ENCODE measurements at regions not wholly inside any gene's neighbourhood (a gene's known extent, or its start where the extent isn't known, plus 50 kb on each side); places are given as distances from the start of the nearest gene placed in this dataset.

- TF ChIP-seq CTCF (IDR thresholded peaks at IDR 0.05): no peak
- no peak for TF ChIP-seq EZH2phosphoT487 (IDR thresholded peaks at IDR 0.05; ENCODE audit: borderline replicate concordance, low read depth)
- no peak for TF ChIP-seq GABPA (IDR thresholded peaks at IDR 0.05; ENCODE audit: low read depth)
- TF ChIP-seq USF1 (IDR thresholded peaks at IDR 0.05; ENCODE audit: borderline replicate concordance, low read depth): no peak
- TF ChIP-seq RAD21 (IDR thresholded peaks at IDR 0.05; ENCODE audit: low read length): no peak
- no peak for TF ChIP-seq FOXM1 (IDR thresholded peaks at IDR 0.05; ENCODE audit: low read depth)
- no peak for TF ChIP-seq POLR2AphosphoS5 (IDR thresholded peaks at IDR 0.05; ENCODE audit: low read depth, low read length)
- TF ChIP-seq ZBTB33 (IDR thresholded peaks at IDR 0.05; ENCODE audit: borderline replicate concordance, low read depth): no peak
- no peak for TF ChIP-seq GATA2 (CRISPR knock-in tag; IDR thresholded peaks at IDR 0.05)
- no peak for TF ChIP-seq SIN3A (IDR thresholded peaks at IDR 0.05; ENCODE audit: borderline replicate concordance, low read depth, low read length)
- no peak for TF ChIP-seq RXRA (IDR thresholded peaks at IDR 0.05; ENCODE audit: borderline replicate concordance, low read depth)
- TF ChIP-seq MAX (IDR thresholded peaks at IDR 0.05; ENCODE audit: low read depth): no peak
Observed at GRCh38 chr3:44132061-44132460, 109.6 kb upstream of the TOPAZ1 start.
